ENCODE measurements at regions not wholly inside any gene's neighbourhood (a gene's known extent, or its start where the extent isn't known, plus 50 kb on each side); places are given as distances from the start of the nearest gene placed in this dataset.

DNA sequence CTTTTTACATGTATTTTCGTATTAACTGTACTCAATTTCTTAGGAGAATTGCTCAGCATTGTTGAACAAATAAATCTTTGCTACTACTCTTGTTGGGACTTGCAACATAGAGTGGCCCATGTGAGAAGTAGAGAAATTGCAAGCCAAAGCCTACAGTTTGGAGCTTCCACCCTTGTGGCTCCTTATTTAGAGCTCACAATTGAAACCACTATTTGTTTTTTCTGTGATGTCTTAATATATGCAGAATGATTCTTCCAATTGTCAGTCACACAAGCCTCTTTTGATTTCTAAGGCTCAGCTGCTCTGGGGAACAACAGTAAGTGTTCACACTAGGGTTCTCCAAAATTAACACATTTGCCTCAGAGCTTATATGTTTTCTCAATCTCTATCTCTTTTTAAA is 60.2 kb upstream of the GALNT13 start:
- no peak for DNase-seq
- ATAC-seq, result no peak
- no peaks in the 10 kb centered on the region for H3K36me3 Mint-ChIP-seq (ENCODE audit: low read depth)
- no peak overlapping the region for H3K27ac Mint-ChIP-seq
- peaks cover 18% of the 10 kb centered on the region for H3K9me3 Mint-ChIP-seq
- no peaks in the 10 kb centered on the region for H3K4me1 Mint-ChIP-seq
- H3K27me3 Mint-ChIP-seq, result no peaks in the 10 kb centered on the region
- H3K4me3 Mint-ChIP-seq, result no peak overlapping the region

DNA sequence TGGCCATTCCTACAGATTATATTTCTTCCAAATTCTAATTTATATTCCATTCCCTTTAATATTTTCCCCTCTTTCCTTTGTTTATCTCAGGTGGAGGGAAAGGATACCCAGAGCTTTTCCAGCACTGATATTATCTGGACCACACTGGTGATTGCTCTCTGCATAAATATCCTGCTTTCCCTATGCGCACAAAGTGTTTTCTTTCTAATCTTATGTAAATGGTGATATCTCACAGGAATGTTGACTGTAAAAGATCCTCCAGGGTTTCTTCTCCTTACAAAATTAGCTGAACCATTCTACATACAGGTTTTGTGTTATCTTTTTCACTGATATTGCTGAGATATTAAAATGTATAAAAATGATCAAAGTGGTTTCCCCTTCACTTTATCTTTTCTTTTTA is 59.1 kb upstream of the GALNT13 start:
- H3K27ac Mint-ChIP-seq, result no peak overlapping the region
- DNase-seq (no peak), ATAC-seq (no peak)
- no peak overlapping the region for H3K4me3 Mint-ChIP-seq
- no peaks in the 10 kb centered on the region for H3K4me1 Mint-ChIP-seq
- peaks cover 22% of the 10 kb centered on the region for H3K9me3 Mint-ChIP-seq
- no peaks in the 10 kb centered on the region for H3K36me3 Mint-ChIP-seq (ENCODE audit: low read depth)
- no peaks in the 10 kb centered on the region for H3K27me3 Mint-ChIP-seq

DNA sequence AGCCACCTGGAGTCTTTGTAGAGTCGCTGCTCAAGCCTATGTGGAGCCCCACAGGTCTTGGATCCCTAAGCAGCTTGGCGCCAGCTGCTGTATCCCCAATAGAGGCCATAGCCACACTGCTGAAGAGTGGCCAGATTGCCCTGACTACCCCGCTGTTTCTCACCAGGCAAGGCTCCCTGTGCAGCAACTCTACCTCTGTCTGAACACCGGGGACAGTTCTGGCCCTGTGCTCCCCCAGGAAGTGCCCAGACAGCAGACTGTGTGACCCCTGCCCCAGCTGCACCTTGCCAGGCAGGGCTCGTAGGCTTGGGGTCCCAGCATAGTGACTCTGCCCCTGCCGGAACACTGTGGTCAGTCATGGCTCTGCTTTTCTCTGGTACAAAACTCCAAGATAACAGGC is 53.5 kb upstream of the GALNT13 start:
- H3K36me3 Mint-ChIP-seq (ENCODE audit: low read depth), result no peaks in the 10 kb centered on the region
- DNase-seq (no peak), ATAC-seq (no peak)
- no peak overlapping the region for H3K4me3 Mint-ChIP-seq
- H3K9me3 Mint-ChIP-seq, result peaks cover 16% of the 10 kb centered on the region
- no peaks in the 10 kb centered on the region for H3K4me1 Mint-ChIP-seq
- no peaks in the 10 kb centered on the region for H3K27me3 Mint-ChIP-seq
- H3K27ac Mint-ChIP-seq, result no peak overlapping the region

DNA sequence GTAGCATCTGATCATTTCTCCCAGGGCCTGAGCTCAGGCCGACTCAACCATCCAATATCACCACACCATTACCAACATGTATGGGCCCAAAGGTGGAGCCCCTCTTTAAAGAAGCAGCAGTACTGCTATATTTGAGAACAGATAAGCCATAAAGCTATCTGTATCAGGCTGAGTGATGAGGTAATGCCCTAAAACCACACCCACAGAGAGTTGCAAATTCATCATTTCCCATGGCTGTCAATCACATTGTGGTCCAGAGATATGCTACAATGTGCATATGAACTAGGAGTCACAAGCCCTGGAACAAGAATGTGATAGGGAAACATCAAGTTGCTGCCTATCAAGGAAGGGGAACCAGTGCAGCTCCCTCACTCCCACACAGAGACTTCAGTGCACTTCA is 52.6 kb upstream of the GALNT13 start:
- no peak for ATAC-seq
- no peak overlapping the region for H3K4me3 Mint-ChIP-seq
- H3K9me3 Mint-ChIP-seq, result peaks cover 16% of the 10 kb centered on the region
- H3K27me3 Mint-ChIP-seq, result no peaks in the 10 kb centered on the region
- H3K4me1 Mint-ChIP-seq, result no peaks in the 10 kb centered on the region
- H3K27ac Mint-ChIP-seq, result no peak overlapping the region
- no peak for DNase-seq
- no peaks in the 10 kb centered on the region for H3K36me3 Mint-ChIP-seq (ENCODE audit: low read depth)

DNA sequence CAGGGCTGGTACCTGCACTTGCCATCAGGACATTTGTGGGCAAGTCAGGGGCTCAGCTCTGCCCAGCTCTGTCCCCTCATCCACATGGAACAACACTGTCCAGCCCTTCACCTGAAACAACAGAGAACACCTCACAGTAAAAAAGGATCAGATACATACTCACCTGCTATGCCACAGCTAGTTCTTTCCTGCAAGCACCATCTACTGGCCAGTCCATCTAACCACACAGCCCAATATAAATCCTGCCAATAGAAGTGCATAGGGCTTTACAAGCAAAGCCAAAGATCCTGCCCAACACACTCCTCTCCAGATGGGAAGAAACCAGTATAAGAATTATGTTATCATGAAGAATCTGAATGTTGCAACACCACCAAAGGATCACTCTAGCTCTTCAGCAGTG is 52.2 kb upstream of the GALNT13 start:
- H3K4me1 Mint-ChIP-seq, result no peaks in the 10 kb centered on the region
- ATAC-seq, result no peak
- no peak for DNase-seq
- H3K36me3 Mint-ChIP-seq (ENCODE audit: low read depth), result no peaks in the 10 kb centered on the region
- H3K27ac Mint-ChIP-seq, result no peak overlapping the region
- H3K9me3 Mint-ChIP-seq, result peaks cover 14% of the 10 kb centered on the region
- no peak overlapping the region for H3K4me3 Mint-ChIP-seq
- H3K27me3 Mint-ChIP-seq, result no peaks in the 10 kb centered on the region

All from activated naive CD8-positive, alpha-beta T cell treated with anti-CD3 and anti-CD28 coated beads, Interleukin-2, amount 50 U/mL, for 24 hours (primary cell).